ENCODE measurements at regions not wholly inside any gene's neighbourhood (a gene's known extent, or its start where the extent isn't known, plus 50 kb on each side); places are given as distances from the start of the nearest gene placed in this dataset.

DNA sequence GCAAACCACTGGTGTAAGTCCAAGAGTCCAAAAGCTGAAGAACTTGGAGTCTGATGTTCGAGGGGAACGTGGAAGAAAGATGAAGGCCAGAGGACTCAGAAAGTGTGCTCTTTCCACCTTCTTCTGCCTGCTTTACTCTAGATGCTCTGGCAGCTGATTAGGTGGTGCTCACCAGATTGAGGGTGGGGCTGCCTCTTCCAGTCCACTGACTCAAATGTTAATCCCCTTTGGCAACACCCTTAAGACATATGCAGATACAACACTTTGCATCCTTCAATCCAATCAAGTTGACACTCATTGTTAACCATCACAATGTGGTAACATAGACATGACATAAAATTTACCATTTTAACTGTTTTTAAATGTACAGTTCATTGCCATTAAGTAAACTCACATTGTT lies 249.5 kb downstream of the COG6 start:
- no peaks in the 10 kb centered on the region for H3K4me1 ChIP-seq (ENCODE audit: control insufficient read depth, insufficient read depth, low read length)
- no peak overlapping the region for H3K27ac ChIP-seq (ENCODE audit: low read depth, low read length)
- no peaks in the 10 kb centered on the region for H3K36me3 ChIP-seq (ENCODE audit: control insufficient read depth, insufficient read depth, low read length)
- no peaks in the 10 kb centered on the region for H3K9me3 ChIP-seq (ENCODE audit: control insufficient read depth, insufficient read depth, low read length)
- no peak overlapping the region for H3K4me3 ChIP-seq (ENCODE audit: low read depth, low read length)
- H3K27me3 ChIP-seq (ENCODE audit: control insufficient read depth, insufficient read depth, low read length), result no peaks in the 10 kb centered on the region
- 100% methylated on average over 2 of the region's 2 CpGs for WGBS (ENCODE audit: insufficient coverage)
- DNase-seq (ENCODE audit: low read depth in 4 of 6, low spot score in 6 of 6), result no peak

DNA sequence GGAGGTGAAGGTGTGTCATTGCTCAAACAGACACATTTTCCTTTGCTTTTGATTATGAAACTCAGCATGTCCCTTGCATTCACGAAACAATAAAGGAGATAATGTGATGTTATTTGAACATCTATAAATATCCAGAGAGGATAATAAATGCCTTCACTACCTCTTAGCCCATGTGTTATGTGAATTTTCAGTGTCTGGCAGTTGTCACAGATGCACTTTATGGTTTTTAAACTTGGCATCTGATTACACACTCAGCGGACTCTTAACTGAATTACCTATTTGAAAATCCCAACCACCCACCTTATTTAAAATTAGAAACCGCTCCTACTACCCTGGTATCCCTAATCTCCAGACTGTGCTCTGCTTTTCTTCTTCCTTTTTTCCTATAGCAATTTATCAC lies 254.2 kb downstream of the COG6 start:
- WGBS (ENCODE audit: insufficient coverage), result 56% methylated on average over 1 of the region's 3 CpGs
- DNase-seq (ENCODE audit: low read depth in 4 of 6, low spot score in 6 of 6), result peak in 1 of 6 donors; percentile 74
- H3K27ac ChIP-seq (ENCODE audit: low read depth, low read length), result no peak overlapping the region

DNA sequence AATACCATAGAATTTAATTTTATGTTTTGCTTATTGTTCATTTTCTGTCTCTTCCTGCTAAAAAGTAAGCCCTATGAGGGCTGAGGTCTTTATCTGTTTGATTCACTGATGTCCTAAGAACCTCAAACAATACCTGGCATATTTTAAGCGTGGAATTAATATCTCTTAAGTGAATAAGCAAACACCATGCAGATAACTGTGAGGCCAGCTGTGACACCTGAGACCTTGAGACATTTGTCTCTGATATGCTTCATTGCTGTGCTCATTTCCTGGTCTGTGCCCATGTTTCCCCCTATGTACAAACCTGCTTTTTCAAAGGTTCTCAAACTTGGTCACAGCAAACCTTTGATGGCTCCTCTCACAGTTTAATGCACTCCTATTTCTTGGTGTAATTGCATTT lies 254.6 kb downstream of the COG6 start:
- no peaks in the 10 kb centered on the region for H3K27me3 ChIP-seq (ENCODE audit: control insufficient read depth, insufficient read depth, low read length)
- H3K9me3 ChIP-seq (ENCODE audit: control insufficient read depth, insufficient read depth, low read length), result no peaks in the 10 kb centered on the region
- H3K27ac ChIP-seq (ENCODE audit: low read depth, low read length), result no peak overlapping the region
- H3K4me3 ChIP-seq (ENCODE audit: low read depth, low read length), result no peak overlapping the region
- WGBS (ENCODE audit: insufficient coverage), result no CpG with 5 or more reads among the region's 1 CpG
- H3K36me3 ChIP-seq (ENCODE audit: control insufficient read depth, insufficient read depth, low read length), result no peaks in the 10 kb centered on the region
- H3K4me1 ChIP-seq (ENCODE audit: control insufficient read depth, insufficient read depth, low read length), result no peaks in the 10 kb centered on the region
- peak in 1 of 6 donors; percentile 2 for DNase-seq (ENCODE audit: low read depth in 4 of 6, low spot score in 6 of 6)

More for the DNA sequence above, 254.2 kb downstream of the COG6 start:
- Histone ChIP-seq H3K4me3 (ENCODE audit: low read depth, low read length) (no peak overlapping the region), H3K9me3 (ENCODE audit: control insufficient read depth, insufficient read depth, low read length) (no peaks in the 10 kb centered on the region), H3K4me1 (ENCODE audit: control insufficient read depth, insufficient read depth, low read length) (no peaks in the 10 kb centered on the region), H3K36me3 (ENCODE audit: control insufficient read depth, insufficient read depth, low read length) (no peaks in the 10 kb centered on the region), H3K27me3 (ENCODE audit: control insufficient read depth, insufficient read depth, low read length) (no peaks in the 10 kb centered on the region)

DNA sequence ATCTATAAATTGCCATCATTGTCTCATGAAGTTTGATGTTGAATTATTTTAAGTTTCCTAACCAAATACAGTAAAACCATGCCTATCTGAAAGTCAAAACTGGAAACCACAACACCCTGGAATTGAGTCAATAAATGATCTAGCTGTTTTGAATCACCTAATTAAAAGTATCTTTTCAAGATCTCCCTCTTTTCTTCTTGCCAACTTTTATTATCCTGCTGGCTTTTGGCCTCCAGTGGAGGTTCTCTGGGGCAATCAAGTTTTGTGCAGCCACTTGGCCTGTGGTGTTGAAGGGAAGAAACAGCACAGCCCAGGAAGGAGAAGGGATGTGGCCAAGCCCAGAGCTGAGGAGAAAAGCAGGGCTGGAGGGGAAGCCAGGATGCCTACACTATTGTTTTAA lies 255.4 kb downstream of the COG6 start:
- Histone ChIP-seq H3K4me1 (ENCODE audit: control insufficient read depth, insufficient read depth, low read length) (no peaks in the 10 kb centered on the region), H3K4me3 (ENCODE audit: low read depth, low read length) (no peak overlapping the region), H3K27ac (ENCODE audit: low read depth, low read length) (no peak overlapping the region), H3K9me3 (ENCODE audit: control insufficient read depth, insufficient read depth, low read length) (no peaks in the 10 kb centered on the region), H3K27me3 (ENCODE audit: control insufficient read depth, insufficient read depth, low read length) (no peaks in the 10 kb centered on the region), H3K36me3 (ENCODE audit: control insufficient read depth, insufficient read depth, low read length) (no peaks in the 10 kb centered on the region)
- no peak for DNase-seq (ENCODE audit: low read depth in 4 of 6, low spot score in 6 of 6)

DNA sequence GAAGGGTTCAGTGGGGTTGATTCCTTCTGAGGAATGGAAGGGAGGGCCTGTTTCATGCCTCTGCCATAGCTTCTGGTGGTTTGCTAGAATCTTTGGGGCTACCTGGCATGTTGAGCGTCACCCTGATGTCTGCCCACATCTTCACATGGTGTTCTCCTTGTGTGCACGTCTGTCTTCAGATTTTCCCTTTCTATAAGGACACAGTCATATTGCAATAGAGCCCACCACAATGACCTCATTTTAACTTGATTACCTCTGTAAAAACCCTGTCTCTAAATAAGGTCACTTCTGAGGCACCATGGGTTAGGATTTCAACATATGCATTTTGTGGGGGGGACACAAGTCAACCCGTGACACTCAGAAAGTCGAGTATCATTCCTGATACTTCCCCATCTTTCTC lies 257.9 kb downstream of the COG6 start:
- H3K9me3 ChIP-seq (ENCODE audit: control insufficient read depth, insufficient read depth, low read length), result no peaks in the 10 kb centered on the region
- WGBS (ENCODE audit: insufficient coverage), result 97% methylated on average over 3 of the region's 4 CpGs
- H3K27me3 ChIP-seq (ENCODE audit: control insufficient read depth, insufficient read depth, low read length), result no peaks in the 10 kb centered on the region
- no peak overlapping the region for H3K4me3 ChIP-seq (ENCODE audit: low read depth, low read length)
- no peaks in the 10 kb centered on the region for H3K4me1 ChIP-seq (ENCODE audit: control insufficient read depth, insufficient read depth, low read length)
- H3K36me3 ChIP-seq (ENCODE audit: control insufficient read depth, insufficient read depth, low read length), result no peaks in the 10 kb centered on the region
- no peak for DNase-seq (ENCODE audit: low read depth in 4 of 6, low spot score in 6 of 6)
- H3K27ac ChIP-seq (ENCODE audit: low read depth, low read length), result no peak overlapping the region

DNA sequence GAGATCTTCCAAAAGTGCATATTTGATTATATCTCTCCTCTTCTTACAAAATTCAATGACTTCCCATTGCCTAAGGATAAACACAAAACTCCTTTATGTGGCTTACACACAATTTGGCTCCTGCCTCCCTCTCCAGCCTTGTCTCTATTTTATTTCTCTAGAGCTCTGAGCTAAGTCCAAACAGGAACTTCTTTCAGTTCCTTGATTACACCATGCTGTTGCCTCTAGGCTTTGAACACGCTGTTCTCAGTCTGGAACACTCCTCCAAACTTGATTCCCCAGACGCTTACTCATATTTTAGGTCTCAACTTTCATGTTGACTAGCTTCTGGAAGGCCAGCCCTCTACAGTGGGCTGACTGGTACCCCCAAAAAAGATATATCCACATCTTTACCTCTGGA lies 258.5 kb downstream of the COG6 start:
- H3K4me3 ChIP-seq (ENCODE audit: low read depth, low read length), result no peak overlapping the region
- no peaks in the 10 kb centered on the region for H3K9me3 ChIP-seq (ENCODE audit: control insufficient read depth, insufficient read depth, low read length)
- no peak for DNase-seq (ENCODE audit: low read depth in 4 of 6, low spot score in 6 of 6)
- no peaks in the 10 kb centered on the region for H3K27me3 ChIP-seq (ENCODE audit: control insufficient read depth, insufficient read depth, low read length)
- H3K27ac ChIP-seq (ENCODE audit: low read depth, low read length), result no peak overlapping the region
- no peaks in the 10 kb centered on the region for H3K36me3 ChIP-seq (ENCODE audit: control insufficient read depth, insufficient read depth, low read length)
- 82% methylated on average over 2 of the region's 2 CpGs for WGBS (ENCODE audit: insufficient coverage)
- no peaks in the 10 kb centered on the region for H3K4me1 ChIP-seq (ENCODE audit: control insufficient read depth, insufficient read depth, low read length)

DNA sequence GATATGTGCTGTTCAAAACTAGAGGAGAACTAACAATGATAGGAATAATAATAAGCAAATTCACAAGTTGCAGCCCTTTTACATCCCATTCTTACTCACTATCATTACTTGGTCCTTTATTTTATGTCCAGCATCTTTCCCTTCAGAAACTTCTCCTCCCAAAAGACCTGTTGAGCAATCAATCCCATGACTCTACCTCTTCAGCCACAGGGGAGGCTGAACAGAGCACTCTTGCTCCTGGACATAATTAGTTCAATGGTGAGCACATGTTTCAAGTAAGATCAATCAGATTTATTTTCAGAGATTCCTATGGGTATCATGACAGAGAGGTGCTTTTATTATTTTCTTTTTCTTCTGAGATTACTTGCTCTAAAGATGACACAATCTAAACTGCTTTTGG lies 260.0 kb downstream of the COG6 start:
- no peaks in the 10 kb centered on the region for H3K4me1 ChIP-seq (ENCODE audit: control insufficient read depth, insufficient read depth, low read length)
- no peaks in the 10 kb centered on the region for H3K36me3 ChIP-seq (ENCODE audit: control insufficient read depth, insufficient read depth, low read length)
- no peaks in the 10 kb centered on the region for H3K9me3 ChIP-seq (ENCODE audit: control insufficient read depth, insufficient read depth, low read length)
- no peak overlapping the region for H3K27ac ChIP-seq (ENCODE audit: low read depth, low read length)
- H3K4me3 ChIP-seq (ENCODE audit: low read depth, low read length), result no peak overlapping the region
- no peaks in the 10 kb centered on the region for H3K27me3 ChIP-seq (ENCODE audit: control insufficient read depth, insufficient read depth, low read length)
- no peak for DNase-seq (ENCODE audit: low read depth in 4 of 6, low spot score in 6 of 6)

DNA sequence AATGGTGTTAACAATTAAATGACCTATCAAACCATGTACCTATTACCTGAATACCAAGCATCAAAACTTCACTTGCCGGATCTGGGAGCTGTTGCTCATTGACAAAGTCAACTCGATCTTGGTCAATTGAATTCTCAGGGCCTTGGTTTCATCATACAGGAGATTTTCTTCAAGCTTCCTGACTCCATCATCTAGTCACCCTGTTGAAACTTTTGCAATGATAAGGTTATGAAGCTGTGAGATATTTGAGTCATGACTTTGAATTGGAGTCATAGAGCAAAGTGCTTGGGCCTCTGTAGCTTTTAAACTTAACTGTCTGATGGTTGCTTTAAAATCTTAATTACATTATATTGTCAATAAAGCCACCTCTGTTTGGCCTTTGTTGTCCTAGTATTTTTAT lies 260.9 kb downstream of the COG6 start:
- H3K36me3 ChIP-seq (ENCODE audit: control insufficient read depth, insufficient read depth, low read length), result no peaks in the 10 kb centered on the region
- no peaks in the 10 kb centered on the region for H3K4me1 ChIP-seq (ENCODE audit: control insufficient read depth, insufficient read depth, low read length)
- DNase-seq (ENCODE audit: low read depth in 4 of 6, low spot score in 6 of 6), result no peak
- H3K27me3 ChIP-seq (ENCODE audit: control insufficient read depth, insufficient read depth, low read length), result no peaks in the 10 kb centered on the region
- WGBS (ENCODE audit: insufficient coverage), result 63% methylated on average over 2 of the region's 2 CpGs
- no peak overlapping the region for H3K4me3 ChIP-seq (ENCODE audit: low read depth, low read length)
- no peaks in the 10 kb centered on the region for H3K9me3 ChIP-seq (ENCODE audit: control insufficient read depth, insufficient read depth, low read length)
- no peak overlapping the region for H3K27ac ChIP-seq (ENCODE audit: low read depth, low read length)

DNA sequence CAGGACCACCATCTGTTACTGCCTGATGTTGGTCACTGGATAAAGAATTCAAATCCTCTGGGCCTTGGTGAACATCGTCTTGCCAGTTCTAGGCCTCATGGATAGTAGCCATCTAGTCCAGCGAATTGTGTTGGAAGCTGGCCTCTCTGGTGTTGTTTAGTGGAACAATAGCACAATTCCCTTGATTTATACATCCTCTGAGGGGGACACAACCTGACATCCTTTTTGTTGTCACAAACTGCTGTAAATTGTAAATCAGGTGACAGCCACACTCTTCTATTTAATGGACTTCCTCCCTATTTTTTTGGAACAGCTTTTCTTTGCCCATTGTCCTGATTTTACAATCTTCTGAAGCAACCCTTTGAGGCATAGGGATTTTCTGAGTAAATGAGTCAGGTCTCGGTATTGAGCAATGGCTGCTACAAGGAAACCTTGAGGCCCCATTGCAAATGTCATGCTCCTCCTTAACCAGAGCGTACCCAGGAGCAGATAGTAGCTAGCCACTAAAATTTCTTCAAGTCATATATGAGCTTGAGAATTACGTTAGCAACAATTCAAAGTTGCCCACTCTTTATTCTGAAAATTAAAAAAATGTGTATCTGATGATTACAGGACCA lies 263.3 kb downstream of the COG6 start:
- WGBS (ENCODE audit: insufficient coverage), result no CpG with 5 or more reads among the region's 5 CpGs
- H3K36me3 ChIP-seq (ENCODE audit: control insufficient read depth, insufficient read depth, low read length), result no peaks in the 10 kb centered on the region
- H3K27ac ChIP-seq (ENCODE audit: low read depth, low read length), result no peak overlapping the region
- H3K4me3 ChIP-seq (ENCODE audit: low read depth, low read length), result no peak overlapping the region
- no peaks in the 10 kb centered on the region for H3K4me1 ChIP-seq (ENCODE audit: control insufficient read depth, insufficient read depth, low read length)
- no peaks in the 10 kb centered on the region for H3K9me3 ChIP-seq (ENCODE audit: control insufficient read depth, insufficient read depth, low read length)
- no peaks in the 10 kb centered on the region for H3K27me3 ChIP-seq (ENCODE audit: control insufficient read depth, insufficient read depth, low read length)
- no peak for DNase-seq (ENCODE audit: low read depth in 4 of 6, low spot score in 6 of 6)

DNA sequence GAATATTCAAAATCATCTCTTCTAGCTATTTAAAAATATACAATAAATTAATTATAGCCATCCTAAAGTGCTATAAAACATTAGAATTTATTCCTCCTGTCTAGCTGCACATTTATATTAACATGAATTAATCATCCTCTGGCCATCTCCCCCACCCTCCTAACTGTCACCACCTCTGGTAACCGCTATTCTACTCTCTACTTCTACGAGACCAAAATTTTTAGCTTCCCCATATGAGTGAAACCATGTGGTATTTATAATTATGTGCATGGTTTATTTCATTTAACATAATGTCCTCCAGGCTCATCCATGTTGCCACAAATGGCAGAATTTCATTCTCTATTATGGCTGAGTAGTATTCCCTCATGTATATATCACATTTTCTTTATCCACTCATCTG lies 265.2 kb downstream of the COG6 start:
- H3K9me3 ChIP-seq (ENCODE audit: control insufficient read depth, insufficient read depth, low read length), result peaks cover 1% of the 10 kb centered on the region
- no peak overlapping the region for H3K27ac ChIP-seq (ENCODE audit: low read depth, low read length)
- no CpG with 5 or more reads among the region's 2 CpGs for whole genome bisulfite sequencing (ENCODE audit: insufficient coverage)
- H3K36me3 ChIP-seq (ENCODE audit: control insufficient read depth, insufficient read depth, low read length), result no peaks in the 10 kb centered on the region
- no peak overlapping the region for H3K4me3 ChIP-seq (ENCODE audit: low read depth, low read length)
- no peaks in the 10 kb centered on the region for H3K4me1 ChIP-seq (ENCODE audit: control insufficient read depth, insufficient read depth, low read length)
- no peaks in the 10 kb centered on the region for H3K27me3 ChIP-seq (ENCODE audit: control insufficient read depth, insufficient read depth, low read length)
- DNase-seq (ENCODE audit: low read depth in 4 of 6, low spot score in 6 of 6), result no peak
